Mononuclear cell (primary cell): ENCODE measurements at regions not wholly inside any gene's neighbourhood (a gene's known extent, or its start where the extent isn't known, plus 50 kb on each side); places are given as distances from the start of the nearest gene placed in this dataset.

Source experiments
- H3K27me3 ChIP-seq: 2 replicates; pipeline ENCODE4 v1.6.0; 2011; ENCODE audit warnings: low read length, control low read depth; ENCODE audit not compliant: insufficient read depth
- H3K4me1 ChIP-seq: 2 replicates; pipeline ENCODE4 v1.5.1; 2011; ENCODE audit warnings: mild to moderate bottlenecking, low read length, control low read depth; ENCODE audit not compliant: insufficient read depth
- H3K4me3 ChIP-seq: 2 replicates; pipeline ENCODE4 v1.5.1; 2011; ENCODE audit warnings: mild to moderate bottlenecking, low read length, moderate library complexity
- H3K9me3 ChIP-seq: 2 replicates; pipeline ENCODE4 v1.5.1; 2011; ENCODE audit warnings: low read depth, mild to moderate bottlenecking, control low read depth, low read length

GRCh38 chr2:2512931-2513330 is 181.9 kb upstream of the MYT1L start:
- H3K9me3 ChIP-seq: no peaks in the 10 kb centered on the region
- no peak overlapping the region for H3K4me3 ChIP-seq

GRCh38 chr2:2507417-2507997 is 176.4 kb upstream of the MYT1L start:
- H3K27me3 ChIP-seq: no peaks in the 10 kb centered on the region
- H3K4me3 ChIP-seq: no peak overlapping the region
- H3K9me3 ChIP-seq: no peaks in the 10 kb centered on the region

More at GRCh38 chr2:2512931-2513330, 181.9 kb upstream of the MYT1L start:
- H3K4me1 ChIP-seq: no peaks in the 10 kb centered on the region
- no peaks in the 10 kb centered on the region for H3K27me3 ChIP-seq

GRCh38 chr2:2506536-2506935 is 175.5 kb upstream of the MYT1L start:
- Histone ChIP-seq H3K9me3 (no peaks in the 10 kb centered on the region), H3K27me3 (no peaks in the 10 kb centered on the region), H3K4me1 (no peaks in the 10 kb centered on the region), H3K4me3 (no peak overlapping the region)

More at GRCh38 chr2:2507417-2507997, 176.4 kb upstream of the MYT1L start:
- H3K4me1 ChIP-seq: no peaks in the 10 kb centered on the region

GRCh38 chr2:2505604-2506003 is 174.5 kb upstream of the MYT1L start:
- H3K4me1 ChIP-seq: no peaks in the 10 kb centered on the region
- no peaks in the 10 kb centered on the region for H3K27me3 ChIP-seq
- H3K4me3 ChIP-seq: no peak overlapping the region
- H3K9me3 ChIP-seq: no peaks in the 10 kb centered on the region

GRCh38 chr2:2503864-2504418 is 172.9 kb upstream of the MYT1L start:
- H3K9me3 ChIP-seq: no peaks in the 10 kb centered on the region
- no peak overlapping the region for H3K4me3 ChIP-seq
- H3K27me3 ChIP-seq: no peaks in the 10 kb centered on the region
- no peaks in the 10 kb centered on the region for H3K4me1 ChIP-seq

GRCh38 chr2:2502201-2502549 is 171.1 kb upstream of the MYT1L start:
- Histone ChIP-seq H3K9me3 (no peaks in the 10 kb centered on the region), H3K4me3 (no peak overlapping the region), H3K27me3 (no peaks in the 10 kb centered on the region), H3K4me1 (no peaks in the 10 kb centered on the region)

- no peaks in the 10 kb centered on the region for H3K4me1 ChIP-seq
- no peaks in the 10 kb centered on the region for H3K9me3 ChIP-seq
- no peak overlapping the region for H3K4me3 ChIP-seq
- H3K27me3 ChIP-seq: no peaks in the 10 kb centered on the region
These were observed 170.6 kb upstream of the MYT1L start for GRCh38 chr2:2501454-2502200.

- no peaks in the 10 kb centered on the region for H3K27me3 ChIP-seq
- no peaks in the 10 kb centered on the region for H3K4me1 ChIP-seq
- H3K4me3 ChIP-seq: no peak overlapping the region
- no peaks in the 10 kb centered on the region for H3K9me3 ChIP-seq
These were observed 164.5 kb upstream of the MYT1L start for GRCh38 chr2:2495606-2496005.

- Histone ChIP-seq H3K27me3 (no peaks in the 10 kb centered on the region), H3K4me3 (no peak overlapping the region), H3K4me1 (no peaks in the 10 kb centered on the region), H3K9me3 (no peaks in the 10 kb centered on the region)
These were observed 162.4 kb upstream of the MYT1L start for GRCh38 chr2:2493496-2493895.

- no peaks in the 10 kb centered on the region for H3K9me3 ChIP-seq
- no peak overlapping the region for H3K4me3 ChIP-seq
- H3K27me3 ChIP-seq: no peaks in the 10 kb centered on the region
- H3K4me1 ChIP-seq: no peaks in the 10 kb centered on the region
These were observed 161.7 kb upstream of the MYT1L start for GRCh38 chr2:2492800-2493199.

- Histone ChIP-seq H3K4me1 (no peaks in the 10 kb centered on the region), H3K9me3 (no peaks in the 10 kb centered on the region), H3K27me3 (no peaks in the 10 kb centered on the region), H3K4me3 (no peak overlapping the region)
These were observed 160.9 kb upstream of the MYT1L start for GRCh38 chr2:2491964-2492363.

- Histone ChIP-seq H3K4me3 (no peak overlapping the region), H3K9me3 (no peaks in the 10 kb centered on the region), H3K27me3 (no peaks in the 10 kb centered on the region), H3K4me1 (no peaks in the 10 kb centered on the region)
These were observed 153.2 kb upstream of the MYT1L start for GRCh38 chr2:2484301-2484700.

- no peak overlapping the region for H3K4me3 ChIP-seq
These were observed 151.8 kb upstream of the MYT1L start for GRCh38 chr2:2482851-2483250.

GRCh38 chr2:2472881-2473280 is 141.8 kb upstream of the MYT1L start:
- H3K4me3 ChIP-seq: no peak overlapping the region
- no peaks in the 10 kb centered on the region for H3K9me3 ChIP-seq
- H3K27me3 ChIP-seq: no peaks in the 10 kb centered on the region
- H3K4me1 ChIP-seq: no peaks in the 10 kb centered on the region

More at GRCh38 chr2:2482851-2483250, 151.8 kb upstream of the MYT1L start:
- H3K9me3 ChIP-seq: no peaks in the 10 kb centered on the region
- no peaks in the 10 kb centered on the region for H3K4me1 ChIP-seq
- no peaks in the 10 kb centered on the region for H3K27me3 ChIP-seq

- Histone ChIP-seq H3K27me3 (no peaks in the 10 kb centered on the region), H3K9me3 (no peaks in the 10 kb centered on the region), H3K4me1 (no peaks in the 10 kb centered on the region), H3K4me3 (no peak overlapping the region)
These were observed 141.0 kb upstream of the MYT1L start for GRCh38 chr2:2472044-2472443.

GRCh38 chr2:2466534-2466933 is 135.5 kb upstream of the MYT1L start:
- H3K9me3 ChIP-seq: no peaks in the 10 kb centered on the region
- H3K27me3 ChIP-seq: no peaks in the 10 kb centered on the region
- no peaks in the 10 kb centered on the region for H3K4me1 ChIP-seq
- no peak overlapping the region for H3K4me3 ChIP-seq
